HPDE6-E6E7 (cell line): ENCODE measurements at regions not wholly inside any gene's neighbourhood (a gene's known extent, or its start where the extent isn't known, plus 50 kb on each side); places are given as distances from the start of the nearest gene placed in this dataset.
"Not testable (repeated sequence)": the region's sequence is repeated elsewhere in the genome, so short reads cannot be mapped to it uniquely, and the experiment has no call there.

Source experiments
- DNase-seq: peaks from one replicate; pipeline ENCODE4 v3.0.0; 2011; ENCODE audit warnings: missing footprints; ENCODE audit errors: extremely low spot score

GRCh38 chr2:8249141-8249540 lies 432.7 kb upstream of the ID2 start:
- DNase-seq = no peak

- DNase-seq = no peak
Observed at GRCh38 chr2:8249769-8250168, 432.1 kb upstream of the ID2 start.

- not testable (repeated sequence) for DNase-seq
Observed at GRCh38 chr2:8250290-8250689, 431.6 kb upstream of the ID2 start.

- no peak for DNase-seq
Observed at GRCh38 chr2:8251291-8251690, 430.6 kb upstream of the ID2 start.

GRCh38 chr2:8251856-8252255 lies 430.0 kb upstream of the ID2 start:
- no peak for DNase-seq

- no peak for DNase-seq
Observed at GRCh38 chr2:8252997-8253694, 428.7 kb upstream of the ID2 start.

GRCh38 chr2:8253781-8254180 lies 428.1 kb upstream of the ID2 start:
- DNase-seq = no peak

GRCh38 chr2:8254214-8254613 lies 427.6 kb upstream of the ID2 start:
- DNase-seq = not testable (repeated sequence)

GRCh38 chr2:8254791-8255447 lies 426.9 kb upstream of the ID2 start:
- no peak for DNase-seq

- DNase-seq = no peak
Observed at GRCh38 chr2:8255448-8255800, 426.4 kb upstream of the ID2 start.

GRCh38 chr2:8256905-8257304 lies 425.0 kb upstream of the ID2 start:
- DNase-seq = no peak

GRCh38 chr2:8257502-8257901 lies 424.4 kb upstream of the ID2 start:
- no peak for DNase-seq

GRCh38 chr2:8258406-8258805 lies 423.4 kb upstream of the ID2 start:
- no peak for DNase-seq

- DNase-seq = no peak
Observed at GRCh38 chr2:8259106-8259840, 422.6 kb upstream of the ID2 start.

- no peak for DNase-seq
Observed at GRCh38 chr2:8259841-8260178, 422.0 kb upstream of the ID2 start.

- DNase-seq = no peak
Observed at GRCh38 chr2:8260213-8260612, 421.6 kb upstream of the ID2 start.

GRCh38 chr2:8263901-8264300 lies 418.0 kb upstream of the ID2 start:
- no peak for DNase-seq

- DNase-seq = no peak
Observed at GRCh38 chr2:8264981-8265380, 416.9 kb upstream of the ID2 start.

GRCh38 chr2:8265476-8266226 lies 416.2 kb upstream of the ID2 start:
- DNase-seq = no peak

GRCh38 chr2:8266563-8266962 lies 415.3 kb upstream of the ID2 start:
- DNase-seq = no peak

- DNase-seq = no peak
Observed at GRCh38 chr2:8267048-8267447, 414.8 kb upstream of the ID2 start.

- no peak for DNase-seq
Observed at GRCh38 chr2:8267721-8268120, 414.1 kb upstream of the ID2 start.
